ENCODE measurements at regions not wholly inside any gene's neighbourhood (a gene's known extent, or its start where the extent isn't known, plus 50 kb on each side); places are given as distances from the start of the nearest gene placed in this dataset.

DNA sequence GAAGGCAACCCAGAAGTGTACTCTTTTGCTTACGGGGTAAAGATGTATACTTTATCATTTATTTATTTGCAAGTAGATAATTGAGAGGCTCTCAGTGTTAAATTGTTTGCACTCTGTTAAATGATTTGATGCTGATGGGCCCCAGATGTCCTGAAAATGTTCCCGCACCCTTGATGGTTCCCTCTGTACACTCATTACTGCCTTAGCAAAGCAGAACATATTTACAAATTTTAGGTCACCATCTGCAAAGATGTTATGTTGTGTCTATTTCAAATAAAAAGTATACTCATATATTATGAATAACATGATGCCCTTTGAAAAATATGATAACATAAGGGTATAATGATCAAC, 240.5 kb upstream of the SNX7 start:
- Histone ChIP-seq H3K27ac (no peak overlapping the region), H3K9me3 (no peaks in the 10 kb centered on the region), H3K4me1 (no peaks in the 10 kb centered on the region), H3K27me3 (no peaks in the 10 kb centered on the region), H3K36me3 (no peaks in the 10 kb centered on the region), H3K4me3 (no peak overlapping the region)
- intact Hi-C loops (cut with DNase I; ENCODE audit: low total_unique reads) = no loop called here
- TF ChIP-seq, protein P1, sequence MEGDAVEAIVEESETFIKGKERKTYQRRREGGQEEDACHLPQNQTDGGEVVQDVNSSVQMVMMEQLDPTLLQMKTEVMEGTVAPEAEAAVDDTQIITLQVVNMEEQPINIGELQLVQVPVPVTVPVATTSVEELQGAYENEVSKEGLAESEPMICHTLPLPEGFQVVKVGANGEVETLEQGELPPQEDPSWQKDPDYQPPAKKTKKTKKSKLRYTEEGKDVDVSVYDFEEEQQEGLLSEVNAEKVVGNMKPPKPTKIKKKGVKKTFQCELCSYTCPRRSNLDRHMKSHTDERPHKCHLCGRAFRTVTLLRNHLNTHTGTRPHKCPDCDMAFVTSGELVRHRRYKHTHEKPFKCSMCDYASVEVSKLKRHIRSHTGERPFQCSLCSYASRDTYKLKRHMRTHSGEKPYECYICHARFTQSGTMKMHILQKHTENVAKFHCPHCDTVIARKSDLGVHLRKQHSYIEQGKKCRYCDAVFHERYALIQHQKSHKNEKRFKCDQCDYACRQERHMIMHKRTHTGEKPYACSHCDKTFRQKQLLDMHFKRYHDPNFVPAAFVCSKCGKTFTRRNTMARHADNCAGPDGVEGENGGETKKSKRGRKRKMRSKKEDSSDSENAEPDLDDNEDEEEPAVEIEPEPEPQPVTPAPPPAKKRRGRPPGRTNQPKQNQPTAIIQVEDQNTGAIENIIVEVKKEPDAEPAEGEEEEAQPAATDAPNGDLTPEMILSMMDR (IDR thresholded peaks at IDR 0.05) = no peak
- no peak for TF ChIP-seq POLR2AphosphoS5 (IDR thresholded peaks at IDR 0.05)
- TF ChIP-seq POLR2A (IDR thresholded peaks at IDR 0.05) = no peak
- DNase-seq (ENCODE audit: low spot score in 2 of 2) = no peak

- Histone ChIP-seq H3K4me3 (no peak overlapping the region), H3K27ac (no peak overlapping the region), H3K9me3 (no peaks in the 10 kb centered on the region), H3K36me3 (no peaks in the 10 kb centered on the region), H3K4me1 (no peaks in the 10 kb centered on the region), H3K27me3 (no peaks in the 10 kb centered on the region)
- DNase-seq (ENCODE audit: low spot score in 2 of 2) = no peak
- TF ChIP-seq, protein P1 (IDR thresholded peaks at IDR 0.05) = no peak
- TF ChIP-seq POLR2A (IDR thresholded peaks at IDR 0.05) (no peak), POLR2AphosphoS5 (IDR thresholded peaks at IDR 0.05) (no peak)
- intact Hi-C loops (cut with DNase I; ENCODE audit: low total_unique reads) = no loop called here
Observed at GRCh38 chr1:98420376-98421084, 241.0 kb upstream of the SNX7 start.

DNA sequence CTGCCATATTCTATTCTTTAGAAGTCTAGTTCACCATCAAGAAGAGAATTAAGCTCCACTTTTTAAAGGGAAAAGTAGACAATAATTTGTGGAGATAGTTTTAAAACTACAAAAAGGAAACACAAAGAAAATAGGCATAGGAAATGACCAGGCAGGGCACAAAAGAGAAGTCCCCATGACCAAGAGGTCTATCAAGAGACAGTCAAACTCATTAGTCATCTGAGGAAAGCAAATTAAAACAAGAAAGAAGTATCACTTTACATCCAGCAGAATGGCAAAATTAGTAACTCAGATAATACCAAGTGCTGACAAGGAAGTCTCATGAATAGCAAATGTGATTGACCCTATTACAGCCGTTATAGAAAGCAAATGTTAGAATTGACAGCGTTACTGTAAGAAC, 243.7 kb upstream of the SNX7 start:
- Histone ChIP-seq H3K9me3 (no peaks in the 10 kb centered on the region), H3K36me3 (no peaks in the 10 kb centered on the region), H3K4me1 (no peaks in the 10 kb centered on the region), H3K27me3 (no peaks in the 10 kb centered on the region), H3K4me3 (no peak overlapping the region), H3K27ac (no peak overlapping the region)
- intact Hi-C loops (cut with DNase I; ENCODE audit: low total_unique reads) = no loop called here
- TF ChIP-seq POLR2AphosphoS5 (IDR thresholded peaks at IDR 0.05) (no peak), POLR2A (IDR thresholded peaks at IDR 0.05) (no peak)
- TF ChIP-seq, protein P1 (IDR thresholded peaks at IDR 0.05) = no peak
- DNase-seq (ENCODE audit: low spot score in 2 of 2) = no peak

DNA sequence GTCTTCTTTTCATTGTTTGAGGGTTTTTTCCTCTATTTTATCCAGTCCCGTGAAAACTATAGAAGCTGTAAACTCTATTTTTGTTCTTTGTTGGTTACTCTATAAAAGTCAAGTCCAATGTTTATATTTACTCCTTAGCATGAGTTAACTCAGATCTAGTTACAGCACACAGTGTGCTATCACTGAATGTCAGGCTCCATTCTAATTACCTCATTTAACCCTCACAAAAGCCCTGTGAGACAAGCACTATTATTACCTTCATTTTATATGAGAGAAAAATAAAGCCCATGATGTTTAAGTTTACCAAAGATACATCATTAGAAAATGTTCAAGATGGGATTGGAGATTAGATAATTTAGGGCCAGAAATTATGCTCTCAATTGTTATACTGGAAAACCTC, 251.4 kb upstream of the SNX7 start:
- intact Hi-C loops (cut with DNase I; ENCODE audit: low total_unique reads) = no loop called here
- TF ChIP-seq POLR2A (IDR thresholded peaks at IDR 0.05) (no peak), POLR2AphosphoS5 (IDR thresholded peaks at IDR 0.05) (no peak)
- TF ChIP-seq, protein P1 (IDR thresholded peaks at IDR 0.05) = no peak
- DNase-seq (ENCODE audit: low spot score in 2 of 2) = no peak
- no peaks in the 10 kb centered on the region for H3K4me1 ChIP-seq
- H3K27me3 ChIP-seq = no peaks in the 10 kb centered on the region
- no peaks in the 10 kb centered on the region for H3K9me3 ChIP-seq
- H3K27ac ChIP-seq = no peak overlapping the region
- no peaks in the 10 kb centered on the region for H3K36me3 ChIP-seq
- H3K4me3 ChIP-seq = no peak overlapping the region

DNA sequence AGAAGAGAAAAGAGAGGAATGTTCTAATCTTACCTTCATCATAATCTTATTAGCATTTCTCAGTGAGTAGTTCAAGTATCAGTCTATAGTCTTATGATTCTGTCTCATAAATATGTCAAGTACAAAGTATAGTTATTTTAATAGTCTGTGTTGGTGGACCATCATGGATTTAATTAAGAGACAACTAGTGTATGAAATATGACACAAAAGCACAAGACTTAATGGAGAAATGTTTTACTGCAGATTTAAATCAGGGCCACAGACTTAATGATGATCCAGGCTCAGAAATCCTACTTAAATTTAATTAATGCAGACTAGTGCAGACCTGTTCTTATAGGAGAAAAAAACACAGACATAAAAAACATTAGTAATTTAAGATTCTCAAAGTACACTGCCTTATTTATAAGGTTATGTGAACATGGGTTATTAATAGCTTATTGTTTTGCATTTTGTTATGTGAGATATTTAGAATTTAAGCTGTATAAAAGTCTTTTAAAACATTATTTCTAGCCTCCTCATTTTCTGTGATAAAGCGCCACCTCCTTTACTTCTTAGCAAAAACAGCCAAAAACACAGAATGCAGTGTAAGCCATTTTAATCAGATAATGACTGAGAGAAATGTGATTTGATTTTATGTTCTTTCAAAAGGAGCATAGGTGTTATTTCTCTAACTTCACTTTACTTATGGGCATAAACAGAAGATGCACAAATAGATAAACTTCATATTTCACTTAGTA, 255.0 kb upstream of the SNX7 start:
- TF ChIP-seq POLR2A (IDR thresholded peaks at IDR 0.05) = no peak
- TF ChIP-seq, protein P1 (IDR thresholded peaks at IDR 0.05) = no peak
- TF ChIP-seq POLR2AphosphoS5 (IDR thresholded peaks at IDR 0.05) = no peak
- H3K27ac ChIP-seq = no peak overlapping the region
- intact Hi-C loops (cut with DNase I; ENCODE audit: low total_unique reads) = no loop called here
- H3K4me1 ChIP-seq = no peaks in the 10 kb centered on the region
- H3K4me3 ChIP-seq = no peak overlapping the region
- no peak for DNase-seq (ENCODE audit: low spot score in 2 of 2)
- no peaks in the 10 kb centered on the region for H3K36me3 ChIP-seq
- no peaks in the 10 kb centered on the region for H3K9me3 ChIP-seq
- H3K27me3 ChIP-seq = no peaks in the 10 kb centered on the region
